ENCODE measurements at regions not wholly inside any gene's neighbourhood (a gene's known extent, or its start where the extent isn't known, plus 50 kb on each side); places are given as distances from the start of the nearest gene placed in this dataset.

GRCh38 chr4:152269448-152270191, 266.3 kb downstream of the FBXW7 start:
- no peak for DNase-seq

GRCh38 chr4:152267811-152268210, 268.1 kb downstream of the FBXW7 start:
- no peak for DNase-seq

- no peak for DNase-seq
Measured at GRCh38 chr4:152266831-152267480, 268.9 kb downstream of the FBXW7 start.

GRCh38 chr4:152265149-152265621, 270.7 kb downstream of the FBXW7 start:
- peak in 1 of 2 experiments; percentile 36 for DNase-seq

GRCh38 chr4:152264106-152264505, 271.8 kb downstream of the FBXW7 start:
- no peak for DNase-seq

- DNase-seq: no peak
Measured at GRCh38 chr4:152259866-152260265, 276.0 kb downstream of the FBXW7 start.

GRCh38 chr4:152258804-152259708, 276.8 kb downstream of the FBXW7 start:
- no peak for DNase-seq

- DNase-seq: no peak
Measured at GRCh38 chr4:152258391-152258790, 277.5 kb downstream of the FBXW7 start.

GRCh38 chr4:152257601-152258066, 278.3 kb downstream of the FBXW7 start:
- DNase-seq: no peak

GRCh38 chr4:152256996-152257395, 278.9 kb downstream of the FBXW7 start:
- DNase-seq: no peak

GRCh38 chr4:152255437-152255836, 280.5 kb downstream of the FBXW7 start:
- DNase-seq: no peak

- DNase-seq: no peak
Measured at GRCh38 chr4:152248347-152248746, 287.5 kb downstream of the FBXW7 start.

- DNase-seq: no peak
Measured at GRCh38 chr4:152247271-152247975, 288.5 kb downstream of the FBXW7 start.

- DNase-seq: no peak
Measured at GRCh38 chr4:152246659-152247058, 289.2 kb downstream of the FBXW7 start.

GRCh38 chr4:152245680-152246079, 290.2 kb downstream of the FBXW7 start:
- DNase-seq: no peak

GRCh38 chr4:152244659-152245058, 291.2 kb downstream of the FBXW7 start:
- DNase-seq: no peak

- no peak for DNase-seq
Measured at GRCh38 chr4:152243896-152244595, 291.8 kb downstream of the FBXW7 start.

- no peak for DNase-seq
Measured at GRCh38 chr4:152243206-152243605, 292.7 kb downstream of the FBXW7 start.

GRCh38 chr4:152240232-152240631, 295.7 kb downstream of the FBXW7 start:
- no peak for DNase-seq

GRCh38 chr4:152239216-152239615, 296.7 kb downstream of the FBXW7 start:
- DNase-seq: no peak

- DNase-seq: no peak
Measured at GRCh38 chr4:152236519-152237056, 299.3 kb downstream of the FBXW7 start.

GRCh38 chr4:152235718-152236117, 300.2 kb downstream of the FBXW7 start:
- DNase-seq: no peak
